ENCODE measurements at regions not wholly inside any gene's neighbourhood (a gene's known extent, or its start where the extent isn't known, plus 50 kb on each side); places are given as distances from the start of the nearest gene placed in this dataset.
A peak's percentile ranks its signal among the peaks of the same experiment; 100 is the strongest.

- H3K9me3 Mint-ChIP-seq: peaks cover 4% of the 10 kb centered on the region
- Histone ChIP-seq H3K27ac (no peak overlapping the region), H3K4me3 (no peak overlapping the region), H3K27me3 (peaks cover 5% of the 10 kb centered on the region), H4K20me1 (ENCODE audit: low read depth) (no peaks in the 10 kb centered on the region), H3K9me3 (ENCODE audit: low read depth) (no peaks in the 10 kb centered on the region), H2AFZ (replicated peaks) (peak overlapping the region; percentile 50), H3K4me2 (no peak overlapping the region), H3K36me3 (no peaks in the 10 kb centered on the region), H3K9ac (no peak overlapping the region), H3K79me2 (ENCODE audit: low read depth) (no peaks in the 10 kb centered on the region), H3F3A (ENCODE audit: low read depth) (no peaks in the 10 kb centered on the region), H3K4me1 (no peaks in the 10 kb centered on the region)
- peaks cover 4% of the 10 kb centered on the region for H3K27me3 Mint-ChIP-seq (ENCODE audit: insufficient read depth, low read depth)
- no peak for DNase-seq (ENCODE audit: low spot score)
- no peaks in the 10 kb centered on the region for H3K36me3 Mint-ChIP-seq
- no peak for TF ChIP-seq EZH2 (IDR thresholded peaks at IDR 0.05)
- H3K27ac Mint-ChIP-seq: no peak overlapping the region
- no peak overlapping the region for H3K4me3 Mint-ChIP-seq
- no peaks in the 10 kb centered on the region for H3K4me1 Mint-ChIP-seq
These were observed 189.7 kb upstream of the TMEM45B start for GRCh38 chr11:129625930-129626329.

GRCh38 chr11:129631201-129631600 lies 184.4 kb upstream of the TMEM45B start:
- no peaks in the 10 kb centered on the region for H3F3A ChIP-seq (ENCODE audit: low read depth)
- H3K4me2 ChIP-seq: no peak overlapping the region
- no peak for TF ChIP-seq EZH2phosphoT487 (IDR thresholded peaks at IDR 0.05)
- TF ChIP-seq EZH2 (IDR thresholded peaks at IDR 0.05): no peak
- TF ChIP-seq CTCF (IDR thresholded peaks at IDR 0.05): no peak
- Mint-ChIP-seq H3K27ac (no peak overlapping the region), H3K27me3 (ENCODE audit: insufficient read depth, low read depth) (peaks cover 4% of the 10 kb centered on the region), H3K4me1 (no peaks in the 10 kb centered on the region), H3K36me3 (no peaks in the 10 kb centered on the region), H3K4me3 (no peak overlapping the region), H3K9me3 (peaks cover 4% of the 10 kb centered on the region)
- H3K27ac ChIP-seq: no peak overlapping the region
- no peaks in the 10 kb centered on the region for H4K20me1 ChIP-seq (ENCODE audit: low read depth)
- H3K27me3 ChIP-seq: no peaks in the 10 kb centered on the region
- H3K4me3 ChIP-seq: no peak overlapping the region
- no peak overlapping the region for H2AFZ ChIP-seq (replicated peaks)
- no peaks in the 10 kb centered on the region for H3K36me3 ChIP-seq
- no peak for DNase-seq (ENCODE audit: low spot score)
- no peak overlapping the region for H3K9ac ChIP-seq
- no peaks in the 10 kb centered on the region for H3K4me1 ChIP-seq
- no peaks in the 10 kb centered on the region for H3K79me2 ChIP-seq (ENCODE audit: low read depth)
- H3K9me3 ChIP-seq (ENCODE audit: low read depth): no peaks in the 10 kb centered on the region

- Mint-ChIP-seq H3K27ac (no peak overlapping the region), H3K27me3 (ENCODE audit: insufficient read depth, low read depth) (peaks cover 2% of the 10 kb centered on the region)
These were observed 178.7 kb upstream of the TMEM45B start for GRCh38 chr11:129636926-129637325.

More at GRCh38 chr11:129636926-129637325, 178.7 kb upstream of the TMEM45B start:
- no peak overlapping the region for H3K4me3 Mint-ChIP-seq
- H3K9ac ChIP-seq: no peak overlapping the region
- no peaks in the 10 kb centered on the region for H3K27me3 ChIP-seq
- TF ChIP-seq CTCF (IDR thresholded peaks at IDR 0.05) (no peak), EZH2phosphoT487 (IDR thresholded peaks at IDR 0.05) (no peak), EZH2 (IDR thresholded peaks at IDR 0.05) (no peak)
- no peaks in the 10 kb centered on the region for H3K36me3 ChIP-seq
- no peak overlapping the region for H2AFZ ChIP-seq (replicated peaks)
- H4K20me1 ChIP-seq (ENCODE audit: low read depth): no peaks in the 10 kb centered on the region
- no peaks in the 10 kb centered on the region for H3K79me2 ChIP-seq (ENCODE audit: low read depth)
- H3K27ac ChIP-seq: no peak overlapping the region
- H3K9me3 Mint-ChIP-seq: no peaks in the 10 kb centered on the region
- no peaks in the 10 kb centered on the region for H3K9me3 ChIP-seq (ENCODE audit: low read depth)
- H3K36me3 Mint-ChIP-seq: no peaks in the 10 kb centered on the region
- H3K4me1 Mint-ChIP-seq: no peaks in the 10 kb centered on the region
- H3K4me3 ChIP-seq: no peak overlapping the region
- DNase-seq (ENCODE audit: low spot score): no peak
- H3K4me2 ChIP-seq: no peak overlapping the region
- no peaks in the 10 kb centered on the region for H3F3A ChIP-seq (ENCODE audit: low read depth)
- H3K4me1 ChIP-seq: no peaks in the 10 kb centered on the region

Measured in neural progenitor cell (in vitro differentiated cells).